ENCODE measurements at regions not wholly inside any gene's neighbourhood (a gene's known extent, or its start where the extent isn't known, plus 50 kb on each side); places are given as distances from the start of the nearest gene placed in this dataset.

DNA sequence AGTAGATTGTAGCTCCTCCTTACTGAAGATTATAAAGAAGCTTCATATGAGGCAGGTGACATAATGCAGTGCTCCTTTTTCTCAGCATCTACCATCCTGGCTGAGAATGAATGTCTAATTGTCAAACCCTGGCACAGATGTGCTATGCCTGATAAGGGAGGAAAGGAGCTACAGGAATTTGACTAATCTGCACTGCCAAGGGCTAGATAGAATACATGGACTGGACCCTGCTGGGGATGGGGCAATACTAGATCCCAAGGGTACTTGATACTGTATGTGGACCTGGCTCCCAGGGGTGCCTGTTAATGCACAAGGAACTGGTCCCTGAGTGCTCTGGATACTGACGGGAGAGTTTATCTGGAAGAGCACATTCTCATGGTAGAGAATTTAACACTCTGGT is 362.2 kb upstream of the EMCN start:
- TF ChIP-seq, protein P1, sequence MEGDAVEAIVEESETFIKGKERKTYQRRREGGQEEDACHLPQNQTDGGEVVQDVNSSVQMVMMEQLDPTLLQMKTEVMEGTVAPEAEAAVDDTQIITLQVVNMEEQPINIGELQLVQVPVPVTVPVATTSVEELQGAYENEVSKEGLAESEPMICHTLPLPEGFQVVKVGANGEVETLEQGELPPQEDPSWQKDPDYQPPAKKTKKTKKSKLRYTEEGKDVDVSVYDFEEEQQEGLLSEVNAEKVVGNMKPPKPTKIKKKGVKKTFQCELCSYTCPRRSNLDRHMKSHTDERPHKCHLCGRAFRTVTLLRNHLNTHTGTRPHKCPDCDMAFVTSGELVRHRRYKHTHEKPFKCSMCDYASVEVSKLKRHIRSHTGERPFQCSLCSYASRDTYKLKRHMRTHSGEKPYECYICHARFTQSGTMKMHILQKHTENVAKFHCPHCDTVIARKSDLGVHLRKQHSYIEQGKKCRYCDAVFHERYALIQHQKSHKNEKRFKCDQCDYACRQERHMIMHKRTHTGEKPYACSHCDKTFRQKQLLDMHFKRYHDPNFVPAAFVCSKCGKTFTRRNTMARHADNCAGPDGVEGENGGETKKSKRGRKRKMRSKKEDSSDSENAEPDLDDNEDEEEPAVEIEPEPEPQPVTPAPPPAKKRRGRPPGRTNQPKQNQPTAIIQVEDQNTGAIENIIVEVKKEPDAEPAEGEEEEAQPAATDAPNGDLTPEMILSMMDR (conservative IDR thresholded peaks at IDR 0.05; ENCODE audit: low read depth, low read length) = no peak
- no peak for TF ChIP-seq EZH2 (IDR thresholded peaks at IDR 0.05; ENCODE audit: low read length, unreplicated experiment)
- TF ChIP-seq EZH2phosphoT487 (IDR thresholded peaks at IDR 0.05; ENCODE audit: borderline replicate concordance, low read length) = no peak
